Right lobe of liver (tissue), 6 donors: ENCODE measurements at regions not wholly inside any gene's neighbourhood (a gene's known extent, or its start where the extent isn't known, plus 50 kb on each side); places are given as distances from the start of the nearest gene placed in this dataset.
A peak's percentile ranks its signal among the peaks of the same experiment; 100 is the strongest.

Experiments
- ATAC-seq, 4 donors: fragments of 200-7000 bp; cut with Tn5 transposase; one replicate each; pipeline ENCODE4 v1.9.1; 2020; ENCODE audit warnings: mild to moderate bottlenecking in 4 of 4, moderate library complexity in 4 of 4
- DNase-seq, 3 donors: peaks; one replicate each; pipeline ENCODE4 v3.0.0-alpha.2; 2020
- H3K27ac ChIP-seq, 3 donors: fragments of 200-600 bp; one replicate each; pipeline ENCODE4 v1.8.0; 2022
- H3K27me3 ChIP-seq, 2 donors: fragments of 200-600 bp; one replicate each; pipeline ENCODE4 v1.8.0; 2022
- H3K36me3 ChIP-seq, 4 donors: fragments of 200-600 bp; sonication (generic) in 1 of 4; one replicate each; pipeline versions ENCODE4 v1.5.1 to v1.8.0; 2017 to 2022; ENCODE audit warnings: control low read depth in 1 of 4
- H3K4me1 ChIP-seq, 4 donors: fragments of 200-600 bp; sonication (generic) in 1 of 4; one replicate each; pipeline versions ENCODE4 v1.5.1 to v1.8.0; 2017 to 2022; ENCODE audit warnings: control low read depth in 1 of 4
- H3K4me3 ChIP-seq, 3 donors: fragments of 200-600 bp; one replicate each; pipeline ENCODE4 v1.8.0; 2022
- H3K9me3 ChIP-seq, 4 donors: fragments of 200-600 bp; sonication (generic) in 1 of 4; one replicate each; pipeline versions ENCODE4 v1.5.1 to v1.8.0; 2017 to 2022; ENCODE audit warnings: control low read depth in 1 of 4
- CTCF ChIP-seq, 4 donors: fragments of 200-600 bp in 3 of 4; fragments of 450-650 bp in 1 of 4; IDR thresholded peaks; one replicate each; pipeline versions ENCODE4 v1.5.1 to v1.8.0; 2016 to 2022; ENCODE audit warnings: antibody characterized with exemption in 4 of 4, mild to moderate bottlenecking in 2 of 4
- POLR2A ChIP-seq: fragments of 450-650 bp; IDR thresholded peaks from one replicate; pipeline ENCODE4 v1.6.1; 2017; ENCODE audit warnings: antibody characterized with exemption, mild to moderate bottlenecking
- WGBS: methylation state at CpG from one replicate; pipeline ENCODE4 v1.1.6; 2018; ENCODE audit warnings: low coverage, low lambda C conversion rate; ENCODE audit not compliant: insufficient coverage; ENCODE audit errors: missing lambda C conversion rate; 5-methylcytosine and 5-hydroxymethylcytosine counted together
- intact Hi-C, 2 donors: fragments of 100-400 bp; cut with DNase I; formaldehyde crosslinking; loops; one replicate each; pipeline versions ENCODE4 v1.11.2 to v1.14.1; 2022
- donor health status: DM: no; HTN: yes; CAD: no.
- donor health status: DM: no; HTN: no; CAD: no.
- donor health status: DM: no; HTN: no; CAD: no.
- donor health status: DM: no; HTN: yes; CAD: no.
- donor health status: DM: no; HTN: yes; CAD: no.

GRCh38 chr6:56716229-56716628 lies 73.5 kb upstream of the DST start:
- 91% methylated on average over 3 of the region's 3 CpGs for WGBS
- Histone ChIP-seq H3K9me3 (no peaks in the 10 kb centered on the region), H3K27ac (no peak overlapping the region), H3K4me3 (no peak overlapping the region), H3K4me1 (peaks cover 0 to 28% (median 6%) of the 10 kb centered on the region in 4 donors), H3K36me3 (no peaks in the 10 kb centered on the region), H3K27me3 (no peaks in the 10 kb centered on the region)
- intact Hi-C loops, result no loop called here
- TF ChIP-seq CTCF (IDR thresholded peaks at IDR 0.05), result no peak
- TF ChIP-seq POLR2A, result no peak
- DNase-seq (no peak), ATAC-seq (no peak)

DNA sequence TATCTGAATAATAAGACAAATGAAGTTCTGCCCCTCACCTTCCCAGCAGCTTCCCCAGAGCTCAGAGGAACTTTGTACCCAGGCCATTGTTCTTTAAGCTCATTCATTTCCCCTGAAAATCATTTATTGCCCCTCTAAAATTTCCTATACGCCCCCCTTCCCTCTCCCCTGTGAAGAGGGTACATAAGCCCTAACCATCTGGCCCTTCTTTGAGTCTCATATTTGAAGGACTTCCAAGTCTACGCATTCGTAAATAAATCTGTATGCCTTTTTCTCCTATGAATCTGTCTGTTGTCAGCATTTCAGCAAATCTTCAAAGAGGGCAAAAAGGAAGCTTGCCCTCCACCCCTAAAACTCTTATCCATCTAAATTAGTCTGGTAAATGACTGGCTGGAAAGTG lies 73.1 kb upstream of the DST start:
- no peaks in the 10 kb centered on the region for H3K27me3 ChIP-seq
- WGBS, result 76% methylated on average over 3 of the region's 3 CpGs
- intact Hi-C loops, result no loop called here
- ATAC-seq, result no peak
- H3K4me3 ChIP-seq, result no peak overlapping the region
- H3K4me1 ChIP-seq, result peaks cover 0 to 28% (median 6%) of the 10 kb centered on the region in 4 donors
- H3K36me3 ChIP-seq, result no peaks in the 10 kb centered on the region
- peak overlapping the region in 1 of 3 donors; percentile 0 for H3K27ac ChIP-seq
- no peaks in the 10 kb centered on the region for H3K9me3 ChIP-seq
- DNase-seq, result no peak
- no peak for TF ChIP-seq CTCF (IDR thresholded peaks at IDR 0.05)

- ATAC-seq (peak; percentile 48 to 76 (median 62)), DNase-seq (no peak)
- Histone ChIP-seq H3K36me3 (no peaks in the 10 kb centered on the region), H3K9me3 (no peaks in the 10 kb centered on the region), H3K4me1 (peaks cover 0 to 28% (median 6%) of the 10 kb centered on the region in 4 donors), H3K4me3 (no peak overlapping the region), H3K27ac (peak overlapping the region in 2 of 3 donors; percentile 0 to 37), H3K27me3 (no peaks in the 10 kb centered on the region)
- no peak for TF ChIP-seq CTCF (IDR thresholded peaks at IDR 0.05)
- peak; percentile 8 for TF ChIP-seq POLR2A
- 36% methylated on average over 2 of the region's 2 CpGs for WGBS
- intact Hi-C loops, result loop anchor here in 1 of 2 donors (5.0 kb wide), 1 partner anchor 37 kb away; no protein-coding TSS in a partner anchor
Observed at GRCh38 chr6:56714982-56715456, 72.3 kb upstream of the DST start.

- intact Hi-C loops, result loop anchor here in 1 of 2 donors (5.0 kb wide), 1 partner anchor 38 kb away; no protein-coding TSS in a partner anchor
- H3K27ac ChIP-seq, result peak overlapping the region in 1 of 3 donors; percentile 37
- WGBS, result 88% methylated on average over 1 of the region's 1 CpG
Observed at GRCh38 chr6:56714273-56714672, 71.6 kb upstream of the DST start.

More at GRCh38 chr6:56714273-56714672, 71.6 kb upstream of the DST start:
- no peaks in the 10 kb centered on the region for H3K36me3 ChIP-seq
- peaks cover 0 to 24% (median 6%) of the 10 kb centered on the region in 4 donors for H3K4me1 ChIP-seq
- TF ChIP-seq CTCF (IDR thresholded peaks at IDR 0.05) (no peak), POLR2A (no peak)
- no peaks in the 10 kb centered on the region for H3K27me3 ChIP-seq
- no peak overlapping the region for H3K4me3 ChIP-seq
- no peaks in the 10 kb centered on the region for H3K9me3 ChIP-seq
- no peak for ATAC-seq
- DNase-seq, result no peak
